Suprapubic skin (tissue), 3 donors: ENCODE measurements at regions not wholly inside any gene's neighbourhood (a gene's known extent, or its start where the extent isn't known, plus 50 kb on each side); places are given as distances from the start of the nearest gene placed in this dataset.

Source experiments
- POLR2AphosphoS5 ChIP-seq, 3 donors: sonication (generic); formaldehyde crosslinking; IDR thresholded peaks; one replicate each; pipeline ENCODE4 v1.6.1; 2017; ENCODE audit warnings: antibody characterized with exemption in 3 of 3
- TF ChIP-seq, protein P1 (sequence below), 2 donors: fragments of 200-600 bp in 1 of 2; fragments of 450-650 bp in 1 of 2; sonication (generic) in 1 of 2; IDR thresholded peaks; one replicate each; pipeline ENCODE4 v1.5.1; 2016 to 2019; ENCODE audit warnings: antibody characterized with exemption in 2 of 2, mild to moderate bottlenecking in 1 of 2, moderate library complexity in 1 of 2

DNA sequence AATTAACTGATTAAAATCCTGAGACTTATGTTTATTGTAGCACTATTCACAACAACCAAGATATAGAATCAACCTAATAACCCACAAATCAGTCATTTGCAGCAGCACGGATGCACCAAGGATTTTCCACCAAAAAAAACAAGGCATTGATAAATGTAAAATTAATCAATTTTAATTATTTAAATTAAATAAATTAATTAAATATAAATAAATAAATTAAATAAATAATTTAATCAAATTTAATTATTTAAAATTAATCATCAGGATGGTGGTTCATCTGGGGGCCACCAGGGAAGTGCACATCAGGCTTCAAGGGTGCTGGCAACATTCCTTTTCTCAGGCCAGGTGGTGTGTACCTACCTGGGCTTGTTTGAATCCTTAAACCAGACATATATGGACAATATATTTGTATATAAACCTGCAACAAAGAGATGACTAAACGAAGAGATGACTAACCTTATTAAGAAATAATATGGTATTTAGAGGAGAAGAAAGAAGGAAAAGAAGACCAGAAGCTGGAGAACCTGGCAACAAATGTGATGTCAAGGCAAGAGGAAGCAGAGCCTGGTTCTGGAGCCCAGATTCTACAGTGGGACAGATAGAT lies 89.2 kb downstream of the CD164 start:
- TF ChIP-seq POLR2AphosphoS5 (IDR thresholded peaks at IDR 0.05): no peak
- TF ChIP-seq, protein P1, sequence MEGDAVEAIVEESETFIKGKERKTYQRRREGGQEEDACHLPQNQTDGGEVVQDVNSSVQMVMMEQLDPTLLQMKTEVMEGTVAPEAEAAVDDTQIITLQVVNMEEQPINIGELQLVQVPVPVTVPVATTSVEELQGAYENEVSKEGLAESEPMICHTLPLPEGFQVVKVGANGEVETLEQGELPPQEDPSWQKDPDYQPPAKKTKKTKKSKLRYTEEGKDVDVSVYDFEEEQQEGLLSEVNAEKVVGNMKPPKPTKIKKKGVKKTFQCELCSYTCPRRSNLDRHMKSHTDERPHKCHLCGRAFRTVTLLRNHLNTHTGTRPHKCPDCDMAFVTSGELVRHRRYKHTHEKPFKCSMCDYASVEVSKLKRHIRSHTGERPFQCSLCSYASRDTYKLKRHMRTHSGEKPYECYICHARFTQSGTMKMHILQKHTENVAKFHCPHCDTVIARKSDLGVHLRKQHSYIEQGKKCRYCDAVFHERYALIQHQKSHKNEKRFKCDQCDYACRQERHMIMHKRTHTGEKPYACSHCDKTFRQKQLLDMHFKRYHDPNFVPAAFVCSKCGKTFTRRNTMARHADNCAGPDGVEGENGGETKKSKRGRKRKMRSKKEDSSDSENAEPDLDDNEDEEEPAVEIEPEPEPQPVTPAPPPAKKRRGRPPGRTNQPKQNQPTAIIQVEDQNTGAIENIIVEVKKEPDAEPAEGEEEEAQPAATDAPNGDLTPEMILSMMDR (IDR thresholded peaks at IDR 0.05): no peak
